NCI-H510A (cell line): ENCODE measurements at regions not wholly inside any gene's neighbourhood (a gene's known extent, or its start where the extent isn't known, plus 50 kb on each side); places are given as distances from the start of the nearest gene placed in this dataset.

Experiments used
- DNase-seq: peaks from one replicate; lab custom pipeline; 2025; lab: John Stamatoyannopoulos, UW

DNA sequence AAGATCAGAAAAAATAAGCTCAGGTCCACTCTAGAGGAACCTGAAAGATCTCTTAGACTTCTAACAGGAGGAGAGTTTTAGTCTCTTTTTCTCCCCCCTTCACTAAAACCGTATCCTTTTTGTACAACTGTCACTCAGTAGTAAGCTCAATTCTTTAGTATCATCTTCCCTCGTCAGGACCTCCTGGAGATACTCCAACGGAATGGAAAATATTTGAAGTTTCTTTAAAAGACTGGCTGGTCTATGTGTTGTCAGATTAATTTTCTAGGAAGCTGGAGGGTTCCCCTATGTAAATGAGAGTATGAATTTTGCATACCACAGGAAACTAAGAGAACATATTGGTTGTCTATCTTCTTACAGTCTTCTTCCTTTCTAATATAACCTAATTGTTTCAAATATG is 747.7 kb upstream of the CBLB start:
- DNase-seq = no peak

DNA sequence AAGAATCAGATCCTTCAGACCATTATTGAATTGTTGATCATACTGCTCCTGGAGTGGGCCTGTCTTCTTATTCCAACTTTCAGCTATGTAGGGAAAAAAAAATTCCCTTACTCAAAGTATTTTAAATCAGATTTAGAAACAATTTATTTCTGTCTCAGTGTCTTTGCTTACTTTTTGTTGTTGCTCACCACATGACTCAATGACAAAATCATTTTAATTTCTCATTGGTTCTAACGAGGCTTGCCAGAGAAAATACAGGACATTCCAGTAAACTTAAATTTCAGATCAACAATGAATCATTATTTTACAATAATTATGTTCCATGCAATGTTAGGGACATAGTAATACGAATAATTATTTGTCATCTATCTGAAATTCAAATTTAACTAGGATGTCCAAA is 748.5 kb upstream of the CBLB start:
- DNase-seq = no peak

DNA sequence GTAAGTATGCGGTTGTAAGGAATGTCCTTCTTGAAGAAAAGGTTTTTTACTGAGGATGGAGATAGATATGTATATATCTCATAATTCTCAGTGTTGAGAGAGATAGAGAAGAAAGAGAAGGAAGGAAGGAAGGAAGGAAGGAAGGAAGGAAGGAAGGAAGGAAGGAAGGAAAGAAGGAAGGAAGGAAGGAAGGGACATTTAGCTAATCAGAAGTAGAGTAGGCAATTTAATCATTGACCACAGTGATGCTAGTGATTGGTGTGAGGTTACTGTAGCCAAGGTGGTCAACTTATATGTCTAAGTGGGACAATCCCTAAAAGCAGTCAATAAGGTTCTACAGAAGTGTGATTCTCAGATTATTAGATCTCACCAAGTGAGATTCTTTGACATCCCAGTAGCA is 751.8 kb upstream of the CBLB start:
- DNase-seq = no peak

DNA sequence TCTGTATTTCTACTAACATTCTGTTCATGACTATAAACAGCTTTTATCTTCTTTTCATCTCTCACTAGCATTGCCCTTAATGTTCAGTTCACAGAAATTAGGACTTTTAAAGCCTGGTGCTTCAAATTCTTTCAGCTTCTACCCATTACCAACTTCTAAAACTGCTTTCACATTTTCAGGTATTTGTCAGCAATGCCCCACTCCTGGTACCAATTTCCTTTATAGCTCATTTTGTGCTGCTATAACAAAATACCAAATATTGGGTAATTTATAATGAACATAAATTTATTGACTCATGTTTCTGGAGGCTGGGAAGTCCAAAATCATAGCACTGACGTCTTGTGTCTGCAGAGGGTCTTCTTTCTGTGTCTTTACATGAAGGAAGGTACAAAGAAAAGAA is 753.1 kb upstream of the CCDC54 start:
- no peak for DNase-seq

DNA sequence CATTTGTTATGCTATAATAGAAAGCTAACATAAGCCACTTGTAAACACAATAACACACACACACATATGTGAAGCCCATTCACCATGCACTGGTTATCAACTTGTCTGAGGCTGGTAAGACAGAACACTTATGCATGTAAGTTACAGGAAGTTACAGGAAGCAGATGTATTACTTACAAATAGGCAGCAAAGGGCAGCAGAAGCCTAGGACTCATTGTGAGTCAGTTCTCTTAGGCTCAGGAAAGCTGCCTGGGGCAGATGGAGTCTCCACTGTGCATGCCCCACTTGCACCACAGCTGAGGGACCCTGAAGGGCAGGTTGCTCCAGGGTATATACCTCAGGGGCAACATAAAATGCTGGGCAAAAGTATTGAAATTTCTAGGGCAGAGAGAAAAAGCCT is 748.8 kb upstream of the CCDC54 start:
- DNase-seq = no peak

DNA sequence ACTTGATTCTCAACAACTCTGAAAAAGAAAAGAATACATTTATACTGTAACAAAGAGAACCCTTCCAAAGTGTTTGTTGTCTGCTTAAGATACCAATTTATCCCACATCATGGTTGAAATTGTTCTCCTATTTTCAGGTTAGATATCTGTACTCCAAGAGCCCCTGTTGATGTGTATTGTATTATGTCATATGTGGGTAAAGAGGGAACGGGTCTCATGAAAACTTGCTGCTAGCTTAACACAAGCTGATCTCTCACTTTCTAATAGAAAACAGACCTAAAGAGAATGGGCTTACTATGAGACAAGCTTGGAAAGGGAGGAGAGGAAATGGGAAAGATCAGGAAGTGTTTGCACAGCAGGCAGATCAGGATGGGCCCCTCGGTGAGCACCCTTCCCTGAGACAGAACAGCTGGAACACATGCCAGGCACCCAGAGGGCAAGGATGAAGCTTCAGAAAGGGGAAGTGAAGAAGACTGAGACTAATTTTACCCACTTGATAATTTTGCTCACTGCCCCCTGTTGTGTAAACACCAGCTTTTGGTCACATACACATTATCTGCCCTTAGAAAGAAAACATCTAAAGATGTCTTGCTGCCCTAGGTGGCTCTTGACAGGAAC is 747.9 kb upstream of the CCDC54 start:
- no peak for DNase-seq

DNA sequence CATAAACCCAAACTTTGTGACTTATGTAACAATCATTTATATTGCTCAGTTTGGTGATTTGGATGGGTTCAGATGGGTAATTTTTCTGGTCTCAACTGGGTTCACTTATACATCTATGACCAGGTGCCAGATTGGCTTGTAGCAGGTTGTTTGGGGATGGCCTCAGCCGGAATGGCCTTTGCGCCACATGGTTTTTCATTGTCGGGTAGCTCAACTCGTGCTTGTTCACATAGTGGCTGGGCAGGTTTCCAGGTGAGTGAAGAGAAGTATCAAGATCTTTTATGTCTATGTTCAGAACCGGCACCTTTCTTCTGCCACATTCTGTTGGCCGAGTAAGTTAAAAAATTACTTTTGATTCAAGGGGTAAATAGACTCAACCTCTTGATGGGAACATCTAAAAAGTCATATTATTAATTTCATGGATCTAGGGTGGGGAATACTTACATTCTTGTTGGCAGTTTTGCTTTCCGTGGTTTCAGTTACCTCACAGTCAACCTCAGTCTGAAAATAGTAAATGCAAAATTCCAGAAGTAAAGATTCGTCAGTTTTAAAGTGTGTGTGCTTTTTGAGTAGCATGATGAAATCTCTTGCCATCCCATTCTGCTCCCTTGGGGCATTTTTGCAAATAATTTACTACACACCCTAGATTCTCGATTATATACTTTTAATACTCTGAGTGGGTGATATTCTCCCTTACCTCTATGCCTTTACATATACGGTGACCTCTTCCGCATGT is 745.7 kb upstream of the CCDC54 start:
- no peak for DNase-seq

DNA sequence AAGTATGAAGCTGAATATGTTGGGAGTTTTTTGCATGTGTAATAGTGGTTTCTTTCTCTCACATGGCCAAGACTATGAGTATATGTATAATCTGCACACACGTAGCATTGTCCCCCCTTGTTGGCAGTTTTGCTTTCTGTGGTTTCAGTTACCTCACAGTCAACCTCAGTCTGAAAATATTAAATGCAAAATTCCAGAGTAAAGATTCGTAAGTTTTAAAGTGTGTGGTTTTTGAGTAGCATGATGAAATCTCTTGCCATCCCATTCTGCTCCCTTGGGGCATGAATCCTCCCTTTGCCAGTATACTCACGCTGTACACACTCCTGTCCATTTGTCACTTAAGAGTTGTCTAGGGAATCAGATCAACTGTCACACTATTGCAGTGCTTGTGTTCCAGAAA is 742.0 kb upstream of the CCDC54 start:
- no peak for DNase-seq

DNA sequence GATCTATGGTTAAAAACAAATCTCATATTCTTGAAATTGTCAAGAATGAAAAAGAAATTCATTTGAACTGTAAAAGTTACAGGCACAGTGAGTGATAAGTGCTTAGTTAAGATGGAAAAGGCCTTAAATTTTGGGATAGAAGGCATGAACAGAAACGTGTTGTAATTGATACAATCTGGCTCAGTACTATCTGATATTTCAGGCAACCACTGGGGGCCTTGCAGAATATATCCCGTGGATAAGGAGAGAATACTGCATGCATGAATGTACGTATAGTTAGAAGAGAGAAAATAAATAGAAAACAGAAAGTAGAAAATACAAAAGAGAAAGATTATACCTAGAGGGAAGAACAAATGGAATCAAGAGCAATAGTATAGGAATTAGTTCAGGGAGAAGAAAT is 741.4 kb upstream of the CCDC54 start:
- DNase-seq = no peak

DNA sequence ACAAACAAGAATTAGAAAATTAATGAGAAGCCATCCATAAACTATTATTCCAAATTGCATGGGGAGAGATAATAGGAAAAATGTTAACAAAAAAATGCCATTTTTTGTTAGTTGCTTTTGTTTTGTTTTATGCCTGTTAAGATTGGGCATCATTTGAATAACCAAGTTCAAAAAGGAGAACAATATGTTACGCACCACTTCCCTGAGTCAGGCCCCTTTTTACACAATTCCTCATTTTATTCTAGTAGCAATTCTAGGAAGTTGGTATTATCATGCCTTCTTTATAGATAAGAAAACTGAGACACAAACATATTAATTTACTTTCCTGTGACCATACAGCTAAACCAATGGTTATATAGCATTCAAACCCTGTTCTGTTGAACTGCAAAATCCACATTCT is 736.9 kb upstream of the CCDC54 start:
- no peak for DNase-seq

DNA sequence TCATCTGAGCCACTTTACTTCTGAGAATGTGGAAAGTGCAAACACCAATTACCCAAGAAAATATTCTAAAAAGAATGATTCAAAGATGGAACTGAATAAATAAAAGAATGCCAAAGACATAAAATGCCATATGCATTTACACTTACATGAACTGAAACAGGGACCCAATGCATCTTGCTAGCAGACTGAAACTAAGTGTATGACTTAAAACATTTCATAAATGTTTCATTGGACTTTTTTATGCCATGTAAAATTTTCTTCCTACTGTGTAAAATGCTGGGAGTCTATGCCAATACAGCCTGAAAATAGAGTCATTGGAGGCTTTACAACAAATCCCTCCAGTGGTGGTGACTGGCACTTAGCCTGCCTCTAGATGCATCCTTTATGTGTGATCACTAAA is 735.1 kb upstream of the CCDC54 start:
- DNase-seq = no peak

DNA sequence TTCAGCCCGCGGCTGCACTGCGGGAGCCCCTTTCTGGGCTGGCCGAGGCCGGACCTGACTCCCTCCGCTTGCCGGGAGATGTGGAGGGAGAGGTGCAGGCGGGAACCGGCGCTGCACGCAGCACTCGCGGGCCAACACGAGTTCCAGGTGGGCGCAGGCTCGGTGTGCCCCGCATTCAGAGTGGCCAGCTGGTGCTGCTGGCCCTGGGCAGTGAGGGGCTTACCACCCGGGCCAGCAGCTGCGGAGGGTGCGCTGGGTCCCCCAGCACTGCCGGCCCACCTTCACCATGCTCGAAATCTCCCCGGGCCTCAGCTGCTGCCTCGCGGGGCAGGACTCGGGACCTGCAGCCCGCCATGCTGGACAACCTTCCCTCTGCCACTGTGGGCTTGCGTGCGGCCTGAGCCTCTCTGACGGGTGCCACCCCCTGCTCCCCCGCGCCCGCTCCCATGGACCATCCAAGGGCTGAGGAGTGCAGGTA is 733.5 kb upstream of the CCDC54 start:
- no peak for DNase-seq

DNA sequence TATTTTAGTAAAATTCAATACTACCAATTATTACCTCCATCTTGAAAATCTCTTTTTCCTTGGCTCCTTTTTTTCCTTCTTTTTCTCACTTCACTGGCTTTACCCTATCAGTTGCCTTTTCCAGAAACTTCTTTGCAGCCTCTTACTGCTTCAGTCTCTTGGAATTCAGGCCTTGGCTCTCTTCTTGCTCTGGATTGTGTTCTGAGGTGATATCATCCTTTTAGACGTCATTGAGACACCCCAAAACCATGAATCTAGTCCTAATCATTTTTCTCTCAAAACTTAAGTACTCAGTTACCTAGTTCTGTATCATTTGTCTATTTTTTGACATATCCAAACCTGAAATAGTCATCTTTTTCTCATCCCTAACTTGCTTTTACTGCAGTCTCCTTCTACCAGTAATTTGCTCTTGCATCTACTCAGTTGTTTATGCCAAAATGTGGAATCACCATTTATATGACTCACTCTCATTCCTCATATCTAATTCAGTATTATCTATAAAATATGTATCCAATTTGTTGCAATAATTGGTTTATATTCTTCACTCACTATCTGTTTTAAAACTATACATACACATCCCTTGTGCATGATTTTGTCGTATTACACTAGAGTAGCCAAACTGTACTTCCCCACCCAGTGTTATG is 703.2 kb upstream of the CCDC54 start:
- DNase-seq = no peak

DNA sequence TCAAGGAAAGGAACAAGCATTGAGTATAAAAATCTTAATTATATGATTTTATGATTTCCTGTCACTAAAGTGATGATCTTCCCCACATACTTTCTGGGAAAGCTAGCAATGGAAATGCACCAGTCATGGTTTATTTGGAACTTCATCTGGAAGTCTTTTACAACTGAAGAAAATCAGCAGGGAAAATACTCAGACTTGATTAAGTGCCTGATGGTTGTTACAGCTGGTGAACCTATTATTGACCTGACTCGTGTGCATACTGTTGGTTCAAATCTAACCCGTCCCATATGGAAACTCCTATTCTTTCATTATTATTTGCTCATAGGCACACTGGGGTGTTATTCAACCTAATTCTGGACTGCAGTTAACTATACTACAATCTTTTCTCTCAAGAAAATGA is 701.8 kb upstream of the CCDC54 start:
- no peak for DNase-seq

DNA sequence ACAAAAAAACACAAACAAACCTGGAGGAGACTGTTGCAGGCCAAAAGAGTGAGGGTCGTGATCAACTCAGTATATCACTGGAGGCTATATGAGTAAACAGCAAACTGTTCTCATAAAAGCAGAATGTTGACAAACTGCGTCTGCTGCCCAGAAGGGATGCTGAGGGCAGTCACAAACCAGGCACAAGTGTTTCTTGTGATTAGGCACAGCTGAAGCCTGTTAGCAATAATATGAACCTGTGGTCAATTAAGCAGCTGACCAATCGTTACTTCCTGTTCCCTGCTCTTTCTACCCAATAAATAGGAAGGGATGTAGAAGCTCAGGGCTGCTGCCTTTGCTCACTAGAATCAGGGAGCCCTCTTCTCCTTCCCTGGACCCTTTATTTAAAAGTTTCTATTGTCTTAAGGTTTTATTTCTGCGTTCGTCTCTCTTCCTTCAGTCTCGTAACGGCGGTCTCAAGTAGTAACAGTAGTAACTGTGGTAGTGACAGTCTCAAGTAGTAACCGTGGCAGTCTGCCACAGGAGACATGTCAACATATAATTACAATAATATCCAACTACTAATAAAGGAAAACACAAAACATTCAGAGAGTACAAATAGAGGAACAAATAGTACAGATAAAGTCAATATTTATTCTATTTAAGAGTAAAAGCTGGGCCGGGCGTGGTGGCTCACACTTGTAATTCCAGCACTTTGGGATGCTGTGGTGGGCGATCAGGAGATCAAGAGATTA is 698.4 kb upstream of the CCDC54 start:
- DNase-seq = no peak

DNA sequence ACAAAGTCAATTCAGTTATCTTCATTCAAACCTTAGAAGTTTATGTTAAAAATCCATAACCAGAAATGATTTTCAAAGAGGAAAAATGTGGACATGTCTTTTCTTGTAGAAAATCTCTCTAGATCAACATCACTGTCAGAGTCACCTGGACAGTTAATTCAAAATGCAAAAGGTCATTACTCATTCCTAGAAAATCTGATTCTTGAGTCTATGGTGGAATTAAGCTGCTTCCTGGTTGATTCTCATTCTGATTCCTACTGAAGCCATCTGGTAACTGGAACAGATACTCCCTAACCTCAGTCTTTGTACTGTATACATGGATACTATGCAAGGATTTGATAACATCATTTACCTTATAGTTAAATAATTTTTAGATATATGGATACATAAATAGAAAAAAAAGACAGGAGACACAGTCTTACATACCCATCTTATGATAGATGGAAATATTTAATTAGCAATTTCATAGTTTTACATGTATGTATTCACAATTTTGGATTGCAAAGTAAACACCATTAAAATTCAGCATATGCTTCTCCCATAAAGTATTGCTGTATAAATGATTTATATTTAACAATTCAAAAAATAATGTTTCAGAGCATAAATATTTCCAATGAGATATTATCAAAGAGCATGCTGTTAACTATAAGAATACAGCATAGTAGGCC is 693.2 kb upstream of the CCDC54 start:
- DNase-seq = no peak

DNA sequence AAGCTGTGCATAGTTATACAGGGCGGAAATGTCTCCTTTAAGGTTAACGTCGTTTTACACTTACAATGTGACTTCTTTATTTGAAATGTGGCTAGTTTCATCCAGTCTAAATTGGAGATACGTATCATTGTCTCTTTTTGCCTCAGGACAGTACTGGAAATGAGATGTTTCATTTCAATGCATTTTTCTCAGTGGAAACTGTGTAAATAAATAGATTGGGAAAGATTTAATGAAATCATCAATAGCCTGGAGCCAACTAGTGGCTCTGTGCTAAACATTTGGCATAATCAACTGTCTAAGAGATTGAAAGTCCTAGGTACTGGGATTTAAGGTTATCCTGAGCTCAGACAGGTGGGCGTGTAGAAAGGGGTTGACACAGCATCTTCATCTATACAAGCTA is 691.5 kb upstream of the CCDC54 start:
- no peak for DNase-seq

DNA sequence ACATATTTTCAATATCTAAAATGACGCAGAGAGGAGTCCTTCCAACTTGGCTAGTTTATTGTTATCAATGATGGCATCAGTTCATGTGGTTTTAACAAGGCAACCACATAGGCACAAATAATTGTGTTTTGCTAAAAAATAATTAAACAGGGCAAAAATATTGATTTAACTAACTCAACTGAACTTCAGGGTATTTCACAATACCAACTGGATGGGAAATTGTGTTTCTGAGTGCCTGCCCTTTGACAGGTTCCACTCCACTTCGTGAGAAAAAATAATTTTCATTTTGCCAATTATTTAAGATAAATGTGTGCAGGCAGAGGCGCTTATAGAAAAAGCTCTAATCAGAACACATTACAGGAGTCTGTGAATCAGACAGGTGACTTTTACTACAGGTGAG is 689.3 kb upstream of the CCDC54 start:
- DNase-seq = no peak

DNA sequence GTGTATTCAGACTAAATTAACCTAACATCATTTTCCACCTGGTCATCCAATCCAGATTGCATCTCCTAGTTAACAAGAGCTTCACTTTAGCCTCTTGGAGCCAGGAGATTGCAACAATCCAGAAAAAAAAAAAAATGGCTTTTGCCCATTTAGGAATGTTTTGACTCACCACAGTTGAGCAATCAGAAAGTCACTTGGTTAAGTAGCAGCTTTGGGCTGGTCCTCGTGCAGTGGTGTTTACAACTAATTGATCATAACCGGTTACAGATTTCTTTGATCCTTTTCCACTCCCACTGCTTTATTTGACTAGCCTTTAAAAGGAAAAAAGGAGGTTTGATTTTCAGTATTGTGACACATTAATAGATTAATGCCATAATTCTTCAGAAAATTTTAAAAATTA is 688.8 kb upstream of the CCDC54 start:
- no peak for DNase-seq

DNA sequence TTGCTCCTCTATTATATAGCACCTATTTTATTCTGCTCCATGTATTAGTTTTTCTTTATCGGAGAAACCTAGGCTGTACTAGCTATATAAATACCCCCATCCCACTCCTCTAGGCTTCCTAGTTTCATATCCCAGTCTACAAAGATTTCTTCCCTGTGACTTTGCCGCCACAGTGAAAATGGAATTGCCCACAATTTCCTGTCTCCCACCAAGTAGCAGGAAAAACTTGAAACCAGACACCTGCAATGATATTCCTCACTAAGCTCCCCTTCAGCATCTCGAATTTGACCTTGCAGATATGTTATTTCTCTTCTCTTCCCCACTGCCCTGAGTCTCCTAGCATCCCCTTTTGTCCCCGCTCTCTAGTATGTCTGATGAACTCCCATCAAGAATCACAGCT is 685.8 kb upstream of the CCDC54 start:
- DNase-seq = no peak

DNA sequence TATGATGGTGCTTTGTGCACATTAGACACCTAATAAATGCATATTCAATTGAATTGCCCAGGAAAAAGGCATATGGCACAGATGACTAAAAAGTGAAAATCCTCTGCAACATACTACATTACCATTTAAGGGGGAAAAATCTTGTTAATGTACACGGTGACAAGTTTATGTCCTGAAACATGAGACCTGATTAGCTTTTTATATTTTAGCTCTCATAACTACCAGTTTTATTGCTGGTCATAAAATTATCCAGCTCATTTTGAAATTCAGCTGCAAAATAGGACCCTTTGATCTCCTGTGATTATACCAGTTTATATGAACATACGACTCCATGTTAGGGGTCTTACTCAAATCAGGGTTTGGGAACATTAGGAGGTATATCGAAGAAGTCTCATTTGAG is 684.6 kb upstream of the CCDC54 start:
- no peak for DNase-seq

DNA sequence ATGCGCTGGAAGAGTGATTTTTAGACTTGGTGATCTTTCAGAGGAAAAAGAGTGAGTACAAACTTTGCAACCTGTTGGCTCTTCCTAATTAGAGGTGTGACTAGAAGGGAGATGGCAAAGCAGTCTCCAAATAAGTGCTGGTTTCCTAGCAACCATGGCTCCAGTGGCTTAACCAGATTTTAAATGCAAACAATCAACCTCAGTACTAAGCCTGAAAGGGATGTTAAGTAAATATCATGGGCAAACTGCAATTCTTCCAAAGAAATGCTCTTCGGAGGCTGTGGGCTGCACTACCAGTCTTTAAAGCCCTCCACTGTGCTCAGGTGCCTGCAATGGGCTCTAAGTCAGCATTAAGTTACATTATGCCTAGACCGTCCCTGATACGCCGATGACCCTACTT is 678.1 kb upstream of the CCDC54 start:
- peak; percentile 34 for DNase-seq
